Endothelial cell of umbilical vein (primary cell): ENCODE measurements at regions not wholly inside any gene's neighbourhood (a gene's known extent, or its start where the extent isn't known, plus 50 kb on each side); places are given as distances from the start of the nearest gene placed in this dataset.

ENCODE experiments used
- BruUV-seq: library from RNA; stranded (reverse); fragments of 400-500 nt; replicated peaks from 2 replicates; lab custom pipeline; 2021; lab: Mats Ljungman, UMichigan
- CTCF ChIA-PET: fragments of 300-600, 350-600 bp; sonication (Branson Sonifier 250); formaldehyde crosslinking; loops from one replicate; lab custom pipeline; 2021; ENCODE audit warnings: antibody characterized with exemption, inconsistent platforms; lab: Charles Lee
- POLR2A ChIA-PET: fragments of 300-600, 350-600 bp; sonication (Branson Sonifier 250); formaldehyde crosslinking; loops from one replicate; lab custom pipeline; 2021; ENCODE audit warnings: antibody characterized with exemption, inconsistent platforms; lab: Charles Lee
- DNase-seq: peaks from one replicate; pipeline ENCODE4 v3.0.0-alpha.2; 2011; ENCODE audit warnings: low read depth, low spot score
- FAIRE-seq: peaks from 2 replicates; lab custom pipeline; 2011; peaks lifted over from hg19 to GRCh38; lab: Jason Lieb, UNC
- H2AFZ ChIP-seq: 2 replicates; pipeline ENCODE4 v1.6.0; 2012; ENCODE audit warnings: low read depth, low read length, control low read depth, inconsistent platforms
- H3K27ac ChIP-seq: 2 replicates; pipeline ENCODE4 v1.5.1; 2011; ENCODE audit warnings: low read depth, mild to moderate bottlenecking, control low read depth, low read length, moderate library complexity; ENCODE audit not compliant: insufficient read depth
- H3K27me3 ChIP-seq, 2 experiments: 2 replicates each; pipeline versions ENCODE4 v1.6.0 to v1.6.1; 2011; ENCODE audit warnings: low read length in 2 of 2, mixed read lengths in 1 of 2; ENCODE audit not compliant: control insufficient read depth in 2 of 2, insufficient read depth in 2 of 2
- H3K36me3 ChIP-seq, 2 experiments: 2 replicates in 1 of 2; 3 replicates in 1 of 2; pipeline ENCODE4 v1.5.1; 2011; ENCODE audit warnings: low read length in 2 of 2, mild to moderate bottlenecking in 1 of 2, moderate library complexity in 1 of 2; ENCODE audit not compliant: control insufficient read depth in 2 of 2, insufficient read depth in 2 of 2; ENCODE audit errors: extremely low read depth in 1 of 2
- H3K4me1 ChIP-seq: 3 replicates; pipeline ENCODE4 v1.5.1; 2011; ENCODE audit warnings: mild to moderate bottlenecking, low read length; ENCODE audit not compliant: control insufficient read depth, insufficient read depth; ENCODE audit errors: extremely low read depth
- H3K4me2 ChIP-seq: 2 replicates; pipeline ENCODE4 v1.6.1; 2011; ENCODE audit warnings: low read length, control low read depth, mixed read lengths; ENCODE audit not compliant: insufficient read depth
- H3K4me3 ChIP-seq, 3 experiments: fragments of 200-600 bp in 1 of 3; sonication (generic), shearing (Covaris generic) in 1 of 3; replicated peaks in 1 of 3; 2 replicates each; pipeline ENCODE4 v1.5.1; 2011 to 2016; ENCODE audit warnings: control low read depth in 3 of 3, low read length in 3 of 3, mild to moderate bottlenecking in 2 of 3, inconsistent platforms in 1 of 3, low read depth in 1 of 3, moderate library complexity in 1 of 3; ENCODE audit not compliant: insufficient read depth in 1 of 3
- H3K79me2 ChIP-seq: 2 replicates; pipeline ENCODE4 v1.6.0; 2012; ENCODE audit warnings: low read length, inconsistent platforms; ENCODE audit not compliant: control insufficient read depth, insufficient read depth
- H3K9ac ChIP-seq: replicated peaks from 2 replicates; pipeline ENCODE3; 2011; ENCODE audit warnings: low read length, control low read depth; ENCODE audit not compliant: insufficient read depth; ENCODE audit errors: extremely low read depth
- H3K9me1 ChIP-seq: replicated peaks from 3 replicates; pipeline ENCODE4 v1.6.0; 2011; ENCODE audit warnings: mild to moderate bottlenecking, low read length; ENCODE audit not compliant: control insufficient read depth, insufficient read depth; ENCODE audit errors: extremely low read depth
- H3K9me3 ChIP-seq: replicated peaks from 2 replicates; pipeline ENCODE4 v1.5.1; 2012; ENCODE audit warnings: low read length, inconsistent platforms; ENCODE audit not compliant: control insufficient read depth, insufficient read depth
- H4K20me1 ChIP-seq: replicated peaks from 2 replicates; pipeline ENCODE3; 2011; ENCODE audit warnings: mild to moderate bottlenecking, low read length; ENCODE audit not compliant: control insufficient read depth, insufficient read depth; ENCODE audit errors: extremely low read depth
- EZH2 ChIP-seq: IDR thresholded peaks from 2 replicates; pipeline ENCODE4 v1.6.1; 2012; ENCODE audit warnings: borderline replicate concordance, low read depth, mild to moderate bottlenecking, moderate library complexity, low read length, inconsistent platforms; ENCODE audit not compliant: severe bottlenecking
- FOS ChIP-seq: IDR thresholded peaks from 2 replicates; pipeline ENCODE4 v1.6.1; 2011; ENCODE audit warnings: mild to moderate bottlenecking, low read length, moderate library complexity, borderline replicate concordance; ENCODE audit not compliant: insufficient read depth
- GATA2 ChIP-seq: IDR thresholded peaks from 2 replicates; pipeline ENCODE4 v1.7.0; 2011; ENCODE audit warnings: low read depth, mild to moderate bottlenecking, moderate library complexity, mixed read lengths, low read length; ENCODE audit not compliant: insufficient read length, insufficient read depth
- JUN ChIP-seq: IDR thresholded peaks from 2 replicates; pipeline ENCODE4 v1.6.1; 2011; ENCODE audit warnings: borderline replicate concordance, low read depth; ENCODE audit not compliant: insufficient read length, insufficient read depth
- MYC ChIP-seq: IDR thresholded peaks from one replicate; pipeline ENCODE4 v1.6.1; 2011; ENCODE audit warnings: mild to moderate bottlenecking, low read depth, low read length
- POLR2A ChIP-seq: IDR thresholded peaks from 2 replicates; pipeline ENCODE4 v1.6.1; 2012; ENCODE audit warnings: low read depth, mild to moderate bottlenecking, control low read depth, low read length
- POLR2AphosphoS5 ChIP-seq: IDR thresholded peaks from 2 replicates; pipeline ENCODE4 v1.6.1; 2012; ENCODE audit warnings: low read depth, mild to moderate bottlenecking, control low read depth, low read length, moderate library complexity; ENCODE audit not compliant: insufficient read depth
- dilution Hi-C: fragments of 300-500 bp; cut with MboI; formaldehyde crosslinking; loops from one replicate; pipeline ENCODE4 v1.15.0; 2019; ENCODE audit warnings: low sequenced_read_pairs; ENCODE audit not compliant: extremely low pct_ligation_motif_present
- intact Hi-C: fragments of 100-400 bp; cut with micrococcal nuclease; formaldehyde crosslinking; loops from one replicate; pipeline ENCODE4 v1.10.0; 2022
- TF ChIP-seq, protein P1 (sequence below), 2 donors: IDR thresholded peaks; 1 replicate in 1 of 2; 2 replicates in 1 of 2; pipeline ENCODE4 v1.5.1; 2011; ENCODE audit warnings: low read length in 2 of 2, mild to moderate bottlenecking in 2 of 2, moderate library complexity in 2 of 2, control low read depth in 1 of 2, inconsistent platforms in 1 of 2, low read depth in 1 of 2; ENCODE audit not compliant: insufficient read depth in 1 of 2; ENCODE audit errors: extremely low read depth in 1 of 2
- TF ChIP-seq, protein P2 (sequence below): IDR thresholded peaks from 2 replicates; pipeline ENCODE4 v1.6.1; 2011; ENCODE audit not compliant: insufficient read depth, insufficient read length

DNA sequence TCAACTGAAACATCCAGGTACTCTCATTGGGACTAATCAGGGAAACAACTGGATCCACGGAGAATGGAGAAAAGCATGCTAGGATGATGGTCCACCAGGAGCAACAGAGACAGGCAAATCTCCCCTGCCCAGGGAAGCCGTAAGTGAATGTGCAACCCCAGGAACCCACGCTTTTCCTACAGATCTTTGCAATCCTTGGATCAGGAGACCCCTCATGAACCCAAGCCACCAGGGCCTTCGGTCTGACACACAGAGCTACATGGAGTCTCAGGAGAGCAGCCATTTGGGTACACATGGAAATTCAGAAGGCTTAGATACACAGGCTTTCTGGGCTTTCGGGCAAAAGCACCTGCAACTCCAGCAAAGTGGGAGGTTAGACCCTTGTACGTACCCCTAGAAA, 122.1 kb upstream of the PTCHD4 start:
- Histone ChIP-seq H4K20me1 (no peaks in the 10 kb centered on the region), H3K9ac (no peak overlapping the region), H3K36me3 (no peaks in the 10 kb centered on the region), H3K27ac (no peak overlapping the region), H3K4me2 (no peak overlapping the region), H3K4me1 (no peaks in the 10 kb centered on the region), H3K9me3 (no peaks in the 10 kb centered on the region), H3K79me2 (no peaks in the 10 kb centered on the region), H3K9me1 (no peaks in the 10 kb centered on the region), H3K4me3 (no peak overlapping the region), H3K27me3 (no peaks in the 10 kb centered on the region), H2AFZ (no peak overlapping the region)
- ChIA-PET POLR2A (no interaction called here), CTCF (no interaction called here)
- no TSS peak for BruUV-seq
- no peak for DNase-seq
- dilution Hi-C loops = no loop called here
- no peak for FAIRE-seq
- TF ChIP-seq POLR2AphosphoS5 = no peak
- TF ChIP-seq MYC = no peak
- TF ChIP-seq EZH2 = no peak
- TF ChIP-seq, protein P1, sequence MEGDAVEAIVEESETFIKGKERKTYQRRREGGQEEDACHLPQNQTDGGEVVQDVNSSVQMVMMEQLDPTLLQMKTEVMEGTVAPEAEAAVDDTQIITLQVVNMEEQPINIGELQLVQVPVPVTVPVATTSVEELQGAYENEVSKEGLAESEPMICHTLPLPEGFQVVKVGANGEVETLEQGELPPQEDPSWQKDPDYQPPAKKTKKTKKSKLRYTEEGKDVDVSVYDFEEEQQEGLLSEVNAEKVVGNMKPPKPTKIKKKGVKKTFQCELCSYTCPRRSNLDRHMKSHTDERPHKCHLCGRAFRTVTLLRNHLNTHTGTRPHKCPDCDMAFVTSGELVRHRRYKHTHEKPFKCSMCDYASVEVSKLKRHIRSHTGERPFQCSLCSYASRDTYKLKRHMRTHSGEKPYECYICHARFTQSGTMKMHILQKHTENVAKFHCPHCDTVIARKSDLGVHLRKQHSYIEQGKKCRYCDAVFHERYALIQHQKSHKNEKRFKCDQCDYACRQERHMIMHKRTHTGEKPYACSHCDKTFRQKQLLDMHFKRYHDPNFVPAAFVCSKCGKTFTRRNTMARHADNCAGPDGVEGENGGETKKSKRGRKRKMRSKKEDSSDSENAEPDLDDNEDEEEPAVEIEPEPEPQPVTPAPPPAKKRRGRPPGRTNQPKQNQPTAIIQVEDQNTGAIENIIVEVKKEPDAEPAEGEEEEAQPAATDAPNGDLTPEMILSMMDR (IDR thresholded peaks at IDR 0.05; ENCODE audit: extremely low read depth in 1 of 2, insufficient read depth in 1 of 2, low read depth in 1 of 2, low read length in 2 of 2) = no peak
- no peak for TF ChIP-seq JUN
- no peak for TF ChIP-seq POLR2A
- no peak for TF ChIP-seq GATA2
- TF ChIP-seq, protein P2, sequence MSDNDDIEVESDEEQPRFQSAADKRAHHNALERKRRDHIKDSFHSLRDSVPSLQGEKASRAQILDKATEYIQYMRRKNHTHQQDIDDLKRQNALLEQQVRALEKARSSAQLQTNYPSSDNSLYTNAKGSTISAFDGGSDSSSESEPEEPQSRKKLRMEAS = no peak
- TF ChIP-seq FOS = no peak
- intact Hi-C loops = no loop called here
